PFSK-1 (cell line): ENCODE measurements at regions not wholly inside any gene's neighbourhood (a gene's known extent, or its start where the extent isn't known, plus 50 kb on each side); places are given as distances from the start of the nearest gene placed in this dataset.

Source experiments
- POLR2AphosphoS5 ChIP-seq: IDR thresholded peaks from 2 replicates; pipeline ENCODE4 v1.6.1; 2012; ENCODE audit warnings: low read depth, mild to moderate bottlenecking, control low read depth, low read length, moderate library complexity
- TAF1 ChIP-seq: IDR thresholded peaks from 2 replicates; pipeline ENCODE4 v1.6.1; 2012; ENCODE audit warnings: low read length, control low read depth, borderline replicate concordance; ENCODE audit not compliant: insufficient read depth
- TF ChIP-seq, protein P1 (sequence below), 2 experiments: IDR thresholded peaks; 2 replicates each; pipeline versions ENCODE4 v1.6.1 to v1.8.0; 2011 to 2012; ENCODE audit warnings: low read depth in 2 of 2, low read length in 2 of 2, control low read depth in 1 of 2, inconsistent platforms in 1 of 2, mild to moderate bottlenecking in 1 of 2, moderate library complexity in 1 of 2; ENCODE audit not compliant: insufficient read depth in 1 of 2

DNA sequence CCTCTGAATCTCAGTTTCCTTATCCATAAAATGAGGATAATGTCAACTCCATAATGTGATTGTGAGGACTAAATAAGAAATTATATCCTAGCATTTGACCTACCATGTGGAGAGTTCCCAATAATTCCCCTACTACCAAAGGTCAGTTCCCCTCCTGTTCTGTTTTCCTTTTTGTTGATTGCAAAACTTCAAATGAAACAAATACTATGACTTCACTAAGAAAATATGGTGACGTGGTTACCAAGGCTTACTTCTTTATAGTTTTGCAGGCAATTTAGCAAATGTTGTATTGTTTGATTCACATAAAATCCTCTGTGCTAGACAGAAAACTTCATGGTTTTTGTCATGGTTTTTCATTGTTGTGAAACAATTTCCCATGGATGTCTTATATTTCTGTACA, 153.8 kb upstream of the RORA start:
- TF ChIP-seq TAF1 (no peak), POLR2AphosphoS5 (no peak)
- TF ChIP-seq, protein P1, sequence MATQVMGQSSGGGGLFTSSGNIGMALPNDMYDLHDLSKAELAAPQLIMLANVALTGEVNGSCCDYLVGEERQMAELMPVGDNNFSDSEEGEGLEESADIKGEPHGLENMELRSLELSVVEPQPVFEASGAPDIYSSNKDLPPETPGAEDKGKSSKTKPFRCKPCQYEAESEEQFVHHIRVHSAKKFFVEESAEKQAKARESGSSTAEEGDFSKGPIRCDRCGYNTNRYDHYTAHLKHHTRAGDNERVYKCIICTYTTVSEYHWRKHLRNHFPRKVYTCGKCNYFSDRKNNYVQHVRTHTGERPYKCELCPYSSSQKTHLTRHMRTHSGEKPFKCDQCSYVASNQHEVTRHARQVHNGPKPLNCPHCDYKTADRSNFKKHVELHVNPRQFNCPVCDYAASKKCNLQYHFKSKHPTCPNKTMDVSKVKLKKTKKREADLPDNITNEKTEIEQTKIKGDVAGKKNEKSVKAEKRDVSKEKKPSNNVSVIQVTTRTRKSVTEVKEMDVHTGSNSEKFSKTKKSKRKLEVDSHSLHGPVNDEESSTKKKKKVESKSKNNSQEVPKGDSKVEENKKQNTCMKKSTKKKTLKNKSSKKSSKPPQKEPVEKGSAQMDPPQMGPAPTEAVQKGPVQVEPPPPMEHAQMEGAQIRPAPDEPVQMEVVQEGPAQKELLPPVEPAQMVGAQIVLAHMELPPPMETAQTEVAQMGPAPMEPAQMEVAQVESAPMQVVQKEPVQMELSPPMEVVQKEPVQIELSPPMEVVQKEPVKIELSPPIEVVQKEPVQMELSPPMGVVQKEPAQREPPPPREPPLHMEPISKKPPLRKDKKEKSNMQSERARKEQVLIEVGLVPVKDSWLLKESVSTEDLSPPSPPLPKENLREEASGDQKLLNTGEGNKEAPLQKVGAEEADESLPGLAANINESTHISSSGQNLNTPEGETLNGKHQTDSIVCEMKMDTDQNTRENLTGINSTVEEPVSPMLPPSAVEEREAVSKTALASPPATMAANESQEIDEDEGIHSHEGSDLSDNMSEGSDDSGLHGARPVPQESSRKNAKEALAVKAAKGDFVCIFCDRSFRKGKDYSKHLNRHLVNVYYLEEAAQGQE (IDR thresholded peaks at IDR 0.05; ENCODE audit: insufficient read depth in 1 of 2, low read depth in 2 of 2, low read length in 2 of 2), result no peak
